ENCODE measurements at regions not wholly inside any gene's neighbourhood (a gene's known extent, or its start where the extent isn't known, plus 50 kb on each side); places are given as distances from the start of the nearest gene placed in this dataset.

DNA sequence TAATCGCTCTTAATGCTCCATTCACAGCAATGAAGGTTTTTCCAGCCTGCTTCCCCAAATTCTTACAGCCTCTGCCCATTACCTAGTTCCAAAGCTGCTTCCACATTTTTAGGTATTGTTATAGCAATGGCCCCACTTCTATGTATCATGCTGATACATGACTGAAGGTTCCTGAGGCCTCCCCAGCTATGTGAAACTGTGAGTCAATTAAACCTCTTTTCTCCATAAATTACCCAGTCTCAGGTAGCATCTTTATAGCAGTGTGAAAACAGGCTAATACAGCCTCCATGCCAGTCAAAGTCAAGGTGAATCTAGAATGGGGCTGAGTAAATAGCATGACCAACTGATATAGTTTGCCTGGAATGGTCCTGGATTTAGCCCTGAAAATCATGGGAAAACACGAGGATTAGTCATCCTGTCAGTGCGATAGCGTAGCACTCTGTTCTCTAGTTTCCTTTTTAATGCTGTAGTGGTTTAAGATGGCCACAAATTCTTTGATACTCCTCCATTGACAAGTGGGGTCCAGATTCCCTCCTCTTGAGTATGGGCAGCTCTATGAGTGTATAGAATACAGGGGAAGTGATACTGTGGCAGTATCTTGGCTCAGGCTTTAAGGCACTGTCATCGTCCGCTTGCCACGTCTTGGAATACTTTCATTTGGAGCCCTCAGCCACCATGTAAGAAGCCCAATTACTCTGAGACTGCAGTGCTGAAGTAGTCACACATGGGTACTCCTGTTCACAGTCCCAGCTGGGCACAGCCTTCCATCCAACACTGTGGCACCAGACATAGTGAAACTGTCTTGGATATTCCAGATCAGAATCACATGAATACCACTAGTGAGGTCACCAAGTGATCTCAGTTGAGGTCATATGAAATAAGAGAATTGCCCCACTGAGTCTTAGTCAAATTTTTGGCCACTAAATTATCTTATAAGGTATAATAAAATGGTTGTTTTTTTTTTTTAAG is 94.0 kb upstream of the PLCL2 start:
- DNase-seq (ENCODE audit: low spot score) = no peak
- in situ Hi-C loops (cut with MboI; ENCODE audit: low pct_unique_long_range_greater_than_20kb, low sequenced_read_pairs, unreplicated experiment) = no loop called here
- TF ChIP-seq, protein P1, sequence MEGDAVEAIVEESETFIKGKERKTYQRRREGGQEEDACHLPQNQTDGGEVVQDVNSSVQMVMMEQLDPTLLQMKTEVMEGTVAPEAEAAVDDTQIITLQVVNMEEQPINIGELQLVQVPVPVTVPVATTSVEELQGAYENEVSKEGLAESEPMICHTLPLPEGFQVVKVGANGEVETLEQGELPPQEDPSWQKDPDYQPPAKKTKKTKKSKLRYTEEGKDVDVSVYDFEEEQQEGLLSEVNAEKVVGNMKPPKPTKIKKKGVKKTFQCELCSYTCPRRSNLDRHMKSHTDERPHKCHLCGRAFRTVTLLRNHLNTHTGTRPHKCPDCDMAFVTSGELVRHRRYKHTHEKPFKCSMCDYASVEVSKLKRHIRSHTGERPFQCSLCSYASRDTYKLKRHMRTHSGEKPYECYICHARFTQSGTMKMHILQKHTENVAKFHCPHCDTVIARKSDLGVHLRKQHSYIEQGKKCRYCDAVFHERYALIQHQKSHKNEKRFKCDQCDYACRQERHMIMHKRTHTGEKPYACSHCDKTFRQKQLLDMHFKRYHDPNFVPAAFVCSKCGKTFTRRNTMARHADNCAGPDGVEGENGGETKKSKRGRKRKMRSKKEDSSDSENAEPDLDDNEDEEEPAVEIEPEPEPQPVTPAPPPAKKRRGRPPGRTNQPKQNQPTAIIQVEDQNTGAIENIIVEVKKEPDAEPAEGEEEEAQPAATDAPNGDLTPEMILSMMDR (IDR thresholded peaks at IDR 0.05; ENCODE audit: extremely low read depth, insufficient read depth, missing control alignments) = no peak

GRCh38 chr3:16793321-16793720 is 91.4 kb upstream of the PLCL2 start:
- in situ Hi-C loops (cut with MboI; ENCODE audit: low pct_unique_long_range_greater_than_20kb, low sequenced_read_pairs, unreplicated experiment) = no loop called here
- TF ChIP-seq, protein P1 (IDR thresholded peaks at IDR 0.05; ENCODE audit: extremely low read depth, insufficient read depth, missing control alignments) = no peak
- DNase-seq (ENCODE audit: low spot score) = no peak

GRCh38 chr3:16794257-16794656 is 90.5 kb upstream of the PLCL2 start:
- TF ChIP-seq, protein P1 (IDR thresholded peaks at IDR 0.05; ENCODE audit: extremely low read depth, insufficient read depth, missing control alignments) = no peak
- in situ Hi-C loops (cut with MboI; ENCODE audit: low pct_unique_long_range_greater_than_20kb, low sequenced_read_pairs, unreplicated experiment) = no loop called here
- DNase-seq (ENCODE audit: low spot score) = no peak

- no peak for DNase-seq (ENCODE audit: low spot score)
- in situ Hi-C loops (cut with MboI; ENCODE audit: low pct_unique_long_range_greater_than_20kb, low sequenced_read_pairs, unreplicated experiment) = no loop called here
- TF ChIP-seq, protein P1 (IDR thresholded peaks at IDR 0.05; ENCODE audit: extremely low read depth, insufficient read depth, missing control alignments) = no peak
These were observed 89.2 kb upstream of the PLCL2 start for GRCh38 chr3:16795581-16795980.

DNA sequence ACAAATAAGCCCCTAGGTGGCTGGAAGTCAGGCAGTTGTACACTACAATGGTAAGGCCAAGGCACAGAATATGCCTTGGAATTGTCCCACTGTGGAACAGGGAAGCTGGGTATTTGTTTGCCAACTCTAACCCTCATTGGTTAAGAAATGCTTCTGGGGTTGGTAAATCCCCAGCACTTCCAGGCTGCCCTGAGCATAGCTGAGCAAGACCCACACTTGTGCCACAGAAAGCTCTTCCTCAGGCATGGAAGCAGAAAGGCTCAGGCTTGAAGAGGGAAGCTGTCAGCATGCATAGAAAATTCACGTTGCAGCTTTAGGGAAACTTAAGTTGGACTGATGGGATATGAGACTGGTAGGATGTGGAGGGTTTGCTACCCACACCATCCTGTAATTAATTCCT is 86.9 kb upstream of the PLCL2 start:
- in situ Hi-C loops (cut with MboI; ENCODE audit: low pct_unique_long_range_greater_than_20kb, low sequenced_read_pairs, unreplicated experiment) = no loop called here
- DNase-seq (ENCODE audit: low spot score) = no peak
- TF ChIP-seq, protein P1 (IDR thresholded peaks at IDR 0.05; ENCODE audit: extremely low read depth, insufficient read depth, missing control alignments) = no peak

GRCh38 chr3:16798738-16799137 is 86.0 kb upstream of the PLCL2 start:
- no peak for DNase-seq (ENCODE audit: low spot score)
- TF ChIP-seq, protein P1 (IDR thresholded peaks at IDR 0.05; ENCODE audit: extremely low read depth, insufficient read depth, missing control alignments) = no peak
- in situ Hi-C loops (cut with MboI; ENCODE audit: low pct_unique_long_range_greater_than_20kb, low sequenced_read_pairs, unreplicated experiment) = no loop called here

All from GM13977 (cell line).